GM12873 (cell line): ENCODE measurements at regions not wholly inside any gene's neighbourhood (a gene's known extent, or its start where the extent isn't known, plus 50 kb on each side); places are given as distances from the start of the nearest gene placed in this dataset.

ENCODE experiments used
- TF ChIP-seq, protein P1 (sequence below): IDR thresholded peaks from 2 replicates; pipeline ENCODE4 v1.5.1; 2012; ENCODE audit warnings: low read depth, mild to moderate bottlenecking, moderate library complexity, low read length, control low read depth; ENCODE audit not compliant: insufficient read depth; ENCODE audit errors: missing control alignments

DNA sequence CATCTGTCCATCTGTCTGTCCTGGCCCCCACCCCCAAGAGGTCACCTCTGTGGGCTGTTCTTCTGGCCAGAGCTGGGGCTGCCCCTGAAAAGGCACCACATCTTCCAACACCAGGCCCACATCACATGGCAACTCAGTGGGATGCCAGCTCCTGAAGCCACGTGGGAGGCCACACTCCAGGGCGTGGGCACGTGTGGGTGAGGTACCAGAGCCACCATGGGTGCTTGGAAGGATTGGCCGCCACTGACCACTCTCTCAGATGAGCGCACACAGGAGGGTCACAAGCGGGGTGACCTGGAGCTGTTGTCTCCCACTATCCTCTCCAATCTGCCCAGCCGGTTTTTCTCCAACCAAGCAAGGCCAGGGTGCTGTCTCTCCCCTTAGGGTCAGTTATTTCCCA, 197.9 kb downstream of the TFCP2L1 start:
- TF ChIP-seq, protein P1, sequence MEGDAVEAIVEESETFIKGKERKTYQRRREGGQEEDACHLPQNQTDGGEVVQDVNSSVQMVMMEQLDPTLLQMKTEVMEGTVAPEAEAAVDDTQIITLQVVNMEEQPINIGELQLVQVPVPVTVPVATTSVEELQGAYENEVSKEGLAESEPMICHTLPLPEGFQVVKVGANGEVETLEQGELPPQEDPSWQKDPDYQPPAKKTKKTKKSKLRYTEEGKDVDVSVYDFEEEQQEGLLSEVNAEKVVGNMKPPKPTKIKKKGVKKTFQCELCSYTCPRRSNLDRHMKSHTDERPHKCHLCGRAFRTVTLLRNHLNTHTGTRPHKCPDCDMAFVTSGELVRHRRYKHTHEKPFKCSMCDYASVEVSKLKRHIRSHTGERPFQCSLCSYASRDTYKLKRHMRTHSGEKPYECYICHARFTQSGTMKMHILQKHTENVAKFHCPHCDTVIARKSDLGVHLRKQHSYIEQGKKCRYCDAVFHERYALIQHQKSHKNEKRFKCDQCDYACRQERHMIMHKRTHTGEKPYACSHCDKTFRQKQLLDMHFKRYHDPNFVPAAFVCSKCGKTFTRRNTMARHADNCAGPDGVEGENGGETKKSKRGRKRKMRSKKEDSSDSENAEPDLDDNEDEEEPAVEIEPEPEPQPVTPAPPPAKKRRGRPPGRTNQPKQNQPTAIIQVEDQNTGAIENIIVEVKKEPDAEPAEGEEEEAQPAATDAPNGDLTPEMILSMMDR: no peak

DNA sequence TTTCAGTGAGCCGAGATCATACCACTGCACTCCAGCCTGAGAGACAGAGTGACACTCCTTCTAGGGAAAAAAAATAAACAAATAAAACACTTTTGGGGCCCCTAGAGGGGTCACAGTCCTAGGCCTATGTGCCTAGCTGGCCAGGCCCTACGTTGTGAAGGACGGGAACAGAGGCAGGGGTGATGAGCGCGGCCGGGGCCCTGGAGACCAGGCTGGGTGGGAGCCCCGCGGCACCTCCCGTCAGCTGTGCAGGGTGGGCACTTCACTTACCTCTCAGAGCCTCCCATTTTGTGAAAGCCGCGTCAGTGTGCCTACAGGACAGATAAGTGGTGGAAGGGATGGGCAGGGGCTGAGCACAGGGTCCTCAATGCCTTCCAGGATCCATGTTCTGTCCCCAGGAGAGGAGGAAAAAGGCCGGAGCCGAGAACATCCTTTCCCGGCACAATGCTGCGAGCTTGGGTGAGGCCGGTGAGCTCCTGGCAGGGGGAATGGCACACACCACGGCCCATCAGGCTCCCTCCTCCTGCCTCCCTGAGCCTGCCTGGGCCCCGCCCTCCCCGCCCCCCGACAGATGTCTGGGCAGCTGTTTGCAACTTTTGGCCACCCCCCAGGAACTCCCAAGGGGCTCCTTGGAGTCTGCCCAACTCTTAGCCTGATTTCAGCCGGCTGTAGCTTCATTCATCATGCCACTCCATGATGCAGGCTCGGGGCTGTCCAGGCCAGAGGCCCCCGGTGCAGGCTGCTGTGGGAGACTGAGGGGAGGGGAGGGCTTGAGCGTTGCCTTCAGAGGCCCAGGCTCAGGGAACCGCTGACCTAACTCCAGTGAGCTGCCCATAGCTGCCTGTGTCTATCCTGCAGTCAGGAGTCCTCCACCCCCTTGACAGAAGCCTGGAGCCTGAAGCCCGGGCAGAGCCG, 196.5 kb downstream of the TFCP2L1 start:
- TF ChIP-seq, protein P1: no peak

DNA sequence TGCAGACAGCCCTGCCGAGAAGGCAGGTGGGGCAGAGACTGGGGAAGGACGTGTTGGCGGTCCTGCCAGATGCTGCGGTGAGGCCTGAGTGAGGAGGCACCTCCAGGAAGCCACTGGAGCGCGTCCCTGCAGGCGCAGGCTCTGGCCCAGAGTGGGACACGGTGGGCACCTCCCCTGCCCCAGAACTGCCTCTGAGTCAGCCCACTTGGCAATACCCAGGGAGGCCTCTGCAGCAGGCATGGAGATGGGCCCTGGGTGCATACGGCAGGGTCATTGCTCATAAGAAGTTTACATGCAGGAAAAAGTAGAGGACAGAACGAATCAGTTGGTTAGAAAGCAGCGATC, 195.9 kb downstream of the TFCP2L1 start:
- TF ChIP-seq, protein P1: no peak

DNA sequence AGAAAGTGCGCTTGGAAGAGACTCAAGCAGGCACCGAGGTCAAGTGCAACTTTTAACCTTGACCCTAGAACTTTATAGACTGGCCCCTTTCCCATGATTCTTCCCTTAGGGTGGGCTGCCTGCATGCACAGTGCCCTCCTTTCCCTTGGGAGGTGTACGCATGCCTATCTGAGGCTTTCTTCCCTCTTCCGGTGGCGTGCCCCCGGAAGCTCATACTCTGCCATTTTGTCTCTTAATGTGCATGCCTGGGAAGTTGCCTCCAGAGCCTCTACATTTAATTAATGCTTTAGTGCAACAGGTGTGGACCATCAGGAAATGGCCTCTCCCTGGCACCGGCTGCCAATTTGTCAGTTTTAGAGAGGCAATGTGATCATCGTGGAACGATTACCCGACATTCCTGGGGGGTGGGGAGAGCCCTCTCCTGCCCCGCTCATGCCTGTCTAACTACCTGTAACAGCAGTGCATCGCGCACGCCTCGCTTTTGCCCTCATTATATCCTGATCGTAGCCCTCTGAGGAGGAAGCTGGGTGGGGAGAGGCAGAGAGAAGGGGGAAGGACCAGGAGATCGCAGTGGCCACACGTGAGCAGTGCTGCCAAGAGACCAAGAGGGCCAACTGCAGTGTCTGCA, 194.8 kb downstream of the TFCP2L1 start:
- TF ChIP-seq, protein P1: no peak

DNA sequence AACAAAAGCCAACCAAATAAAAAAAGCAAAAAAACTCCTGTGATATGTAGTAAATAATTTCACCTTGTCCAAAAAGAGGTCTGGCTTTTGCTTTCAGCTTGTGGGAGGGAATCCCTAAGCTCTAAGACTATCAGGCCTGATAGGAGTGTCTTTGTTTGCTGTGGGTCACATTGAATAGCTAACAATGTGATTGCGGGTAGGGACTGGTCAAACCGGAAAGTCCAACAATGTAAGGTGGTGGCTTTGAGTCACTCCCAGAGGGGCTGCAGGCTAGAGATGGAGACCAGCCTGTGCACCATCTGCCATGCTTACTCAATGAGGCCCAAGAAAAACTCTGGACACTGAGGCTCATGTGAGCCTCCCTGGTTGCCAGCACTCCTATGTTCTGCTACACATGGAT, 192.9 kb downstream of the TFCP2L1 start:
- TF ChIP-seq, protein P1: no peak

DNA sequence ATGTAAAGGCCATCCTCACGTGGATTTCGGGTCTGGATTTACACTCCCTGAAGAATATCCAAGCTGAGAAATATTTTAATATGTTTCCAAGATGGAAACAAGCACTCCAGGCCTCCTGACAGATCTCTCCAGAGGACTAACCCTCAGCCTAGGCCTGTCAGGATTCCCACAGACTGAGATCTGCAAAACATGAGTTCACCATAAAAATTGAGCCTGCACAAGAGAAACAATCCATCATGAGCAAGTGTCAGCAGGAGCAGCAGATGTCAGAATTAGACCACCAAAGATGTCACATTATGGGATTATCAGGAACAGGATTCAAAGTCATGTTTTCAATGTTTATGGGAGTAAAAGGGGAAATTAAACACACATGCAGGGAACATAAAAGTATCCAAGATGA, 191.3 kb downstream of the TFCP2L1 start:
- TF ChIP-seq, protein P1: no peak

GRCh38 chr2:121094101-121094500, 190.9 kb downstream of the TFCP2L1 start:
- TF ChIP-seq, protein P1: no peak
